Retina (tissue), 1 donor: ENCODE measurements at regions not wholly inside any gene's neighbourhood (a gene's known extent, or its start where the extent isn't known, plus 50 kb on each side); places are given as distances from the start of the nearest gene placed in this dataset.
"Not testable (repeated sequence)": the region's sequence is repeated elsewhere in the genome, so short reads cannot be mapped to it uniquely, and the experiment has no call there.

Source experiments
- DNase-seq: peaks from one replicate; pipeline ENCODE4 v3.0.0-alpha.2; 2016

- no peak for DNase-seq
Observed at GRCh38 chr4:159950707-159951106, 847.8 kb downstream of the RAPGEF2 start.

- no peak for DNase-seq
Observed at GRCh38 chr4:159966746-159967145, 863.9 kb downstream of the RAPGEF2 start.

GRCh38 chr4:159976871-159977482, 874.1 kb downstream of the RAPGEF2 start:
- DNase-seq = not testable (repeated sequence)

- DNase-seq = no peak
Observed at GRCh38 chr4:159977907-159978617, 875.2 kb downstream of the RAPGEF2 start.

- DNase-seq = no peak
Observed at GRCh38 chr4:159979351-159979750, 876.5 kb downstream of the RAPGEF2 start.

- no peak for DNase-seq
Observed at GRCh38 chr4:159979953-159980352, 877.1 kb downstream of the RAPGEF2 start.

GRCh38 chr4:159980826-159981468, 878.1 kb downstream of the RAPGEF2 start:
- peak; percentile 13 for DNase-seq

- DNase-seq = no peak
Observed at GRCh38 chr4:159981469-159981856, 878.6 kb downstream of the RAPGEF2 start.

- DNase-seq = no peak
Observed at GRCh38 chr4:159983082-159983481, 880.2 kb downstream of the RAPGEF2 start.

- no peak for DNase-seq
Observed at GRCh38 chr4:160009656-160010493, 907.0 kb downstream of the RAPGEF2 start.

- DNase-seq = no peak
Observed at GRCh38 chr4:160019936-160020335, 917.1 kb downstream of the RAPGEF2 start.

- DNase-seq = no peak
Observed at GRCh38 chr4:160020804-160021203, 917.9 kb downstream of the RAPGEF2 start.

GRCh38 chr4:160021870-160022269, 919.0 kb downstream of the RAPGEF2 start:
- no peak for DNase-seq

GRCh38 chr4:160026721-160027120, 923.8 kb downstream of the RAPGEF2 start:
- DNase-seq = no peak

GRCh38 chr4:160034501-160034900, 931.6 kb downstream of the RAPGEF2 start:
- DNase-seq = no peak

GRCh38 chr4:160038615-160039014, 935.7 kb downstream of the RAPGEF2 start:
- DNase-seq = no peak

- no peak for DNase-seq
Observed at GRCh38 chr4:160044693-160045092, 941.8 kb downstream of the RAPGEF2 start.

GRCh38 chr4:160082432-160083207, 979.7 kb downstream of the RAPGEF2 start:
- no peak for DNase-seq

GRCh38 chr4:160091631-160092030, 988.8 kb downstream of the RAPGEF2 start:
- no peak for DNase-seq

- DNase-seq = no peak
Observed at GRCh38 chr4:160100316-160100715, 997.4 kb downstream of the RAPGEF2 start.

- DNase-seq = no peak
Observed at GRCh38 chr4:160110891-160111290, 1008.0 kb downstream of the RAPGEF2 start.

- no peak for DNase-seq
Observed at GRCh38 chr4:160117686-160118085, 1014.8 kb downstream of the RAPGEF2 start.
